ENCODE measurements at regions not wholly inside any gene's neighbourhood (a gene's known extent, or its start where the extent isn't known, plus 50 kb on each side); places are given as distances from the start of the nearest gene placed in this dataset.

DNA sequence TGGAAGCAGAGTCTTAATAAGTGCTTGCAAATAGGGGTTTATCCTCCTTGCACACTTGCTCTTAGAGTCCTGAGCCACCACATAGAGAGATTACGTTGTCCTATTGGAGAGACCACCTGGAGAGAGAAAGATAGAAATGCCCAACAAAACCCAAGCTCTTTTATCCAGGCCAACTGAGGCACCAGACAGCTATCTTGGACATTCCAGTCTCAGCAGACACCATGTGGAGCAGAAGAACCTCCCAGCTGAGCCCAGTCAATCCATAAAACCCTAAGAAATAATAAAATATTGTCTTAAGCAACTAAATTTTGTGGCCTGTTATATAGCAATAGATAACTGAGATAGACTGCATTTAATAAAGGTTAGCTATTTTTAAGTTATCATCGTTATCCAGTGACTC, 105.7 kb upstream of the PFN2 start:
- CTCF ChIA-PET: no interaction called here
- Mint-ChIP-seq H3K4me3 (no peak overlapping the region), H3K9me3 (peaks cover 17% of the 10 kb centered on the region), H3K27me3 (ENCODE audit: low read depth) (peaks cover 5% of the 10 kb centered on the region; the same call in 1 of the 2 replicates), H3K36me3 (peaks cover 5% of the 10 kb centered on the region), H3K27ac (no peak overlapping the region), H3K4me1 (peaks cover 15% of the 10 kb centered on the region)
- POLR2A ChIA-PET: no interaction called here
- ATAC-seq: no peak
- no peak for DNase-seq (ENCODE audit: low spot score)
- TF ChIP-seq, protein P1, sequence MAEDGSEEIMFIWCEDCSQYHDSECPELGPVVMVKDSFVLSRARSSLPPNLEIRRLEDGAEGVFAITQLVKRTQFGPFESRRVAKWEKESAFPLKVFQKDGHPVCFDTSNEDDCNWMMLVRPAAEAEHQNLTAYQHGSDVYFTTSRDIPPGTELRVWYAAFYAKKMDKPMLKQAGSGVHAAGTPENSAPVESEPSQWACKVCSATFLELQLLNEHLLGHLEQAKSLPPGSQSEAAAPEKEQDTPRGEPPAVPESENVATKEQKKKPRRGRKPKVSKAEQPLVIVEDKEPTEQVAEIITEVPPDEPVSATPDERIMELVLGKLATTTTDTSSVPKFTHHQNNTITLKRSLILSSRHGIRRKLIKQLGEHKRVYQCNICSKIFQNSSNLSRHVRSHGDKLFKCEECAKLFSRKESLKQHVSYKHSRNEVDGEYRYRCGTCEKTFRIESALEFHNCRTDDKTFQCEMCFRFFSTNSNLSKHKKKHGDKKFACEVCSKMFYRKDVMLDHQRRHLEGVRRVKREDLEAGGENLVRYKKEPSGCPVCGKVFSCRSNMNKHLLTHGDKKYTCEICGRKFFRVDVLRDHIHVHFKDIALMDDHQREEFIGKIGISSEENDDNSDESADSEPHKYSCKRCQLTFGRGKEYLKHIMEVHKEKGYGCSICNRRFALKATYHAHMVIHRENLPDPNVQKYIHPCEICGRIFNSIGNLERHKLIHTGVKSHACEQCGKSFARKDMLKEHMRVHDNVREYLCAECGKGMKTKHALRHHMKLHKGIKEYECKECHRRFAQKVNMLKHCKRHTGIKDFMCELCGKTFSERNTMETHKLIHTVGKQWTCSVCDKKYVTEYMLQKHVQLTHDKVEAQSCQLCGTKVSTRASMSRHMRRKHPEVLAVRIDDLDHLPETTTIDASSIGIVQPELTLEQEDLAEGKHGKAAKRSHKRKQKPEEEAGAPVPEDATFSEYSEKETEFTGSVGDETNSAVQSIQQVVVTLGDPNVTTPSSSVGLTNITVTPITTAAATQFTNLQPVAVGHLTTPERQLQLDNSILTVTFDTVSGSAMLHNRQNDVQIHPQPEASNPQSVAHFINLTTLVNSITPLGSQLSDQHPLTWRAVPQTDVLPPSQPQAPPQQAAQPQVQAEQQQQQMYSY (CRISPR knock-in tag; IDR thresholded peaks at IDR 0.05): no peak
- TF ChIP-seq FOXP4 (CRISPR knock-in tag; IDR thresholded peaks at IDR 0.05) (no peak), FOXK1 (CRISPR knock-in tag; IDR thresholded peaks at IDR 0.05) (no peak), NFE2L1 (CRISPR knock-in tag; IDR thresholded peaks at IDR 0.05) (no peak), GRHL2 (CRISPR knock-in tag; IDR thresholded peaks at IDR 0.05; ENCODE audit: insufficient replicate concordance, severe bottlenecking) (no peak), AR (CRISPR knock-in tag; IDR thresholded peaks at IDR 0.05) (no peak), HMGA2 (CRISPR knock-in tag; IDR thresholded peaks at IDR 0.05) (no peak), NFYB (CRISPR knock-in tag; conservative IDR thresholded peaks at IDR 0.05; ENCODE audit: low read depth) (no peak), ELF4 (CRISPR knock-in tag; IDR thresholded peaks at IDR 0.05; ENCODE audit: low read depth) (no peak), ZNF317 (CRISPR knock-in tag; IDR thresholded peaks at IDR 0.05; ENCODE audit: borderline replicate concordance, low read depth) (no peak), CREB1 (CRISPR knock-in tag; IDR thresholded peaks at IDR 0.05) (no peak), ZNF416 (CRISPR knock-in tag; IDR thresholded peaks at IDR 0.05) (no peak), ATF1 (CRISPR knock-in tag; IDR thresholded peaks at IDR 0.05) (no peak), FOXP1 (CRISPR knock-in tag; IDR thresholded peaks at IDR 0.05; ENCODE audit: borderline replicate concordance) (no peak), SMAD3 (CRISPR knock-in tag; IDR thresholded peaks at IDR 0.05; ENCODE audit: borderline replicate concordance) (no peak)
- TF ChIP-seq, protein P2, sequence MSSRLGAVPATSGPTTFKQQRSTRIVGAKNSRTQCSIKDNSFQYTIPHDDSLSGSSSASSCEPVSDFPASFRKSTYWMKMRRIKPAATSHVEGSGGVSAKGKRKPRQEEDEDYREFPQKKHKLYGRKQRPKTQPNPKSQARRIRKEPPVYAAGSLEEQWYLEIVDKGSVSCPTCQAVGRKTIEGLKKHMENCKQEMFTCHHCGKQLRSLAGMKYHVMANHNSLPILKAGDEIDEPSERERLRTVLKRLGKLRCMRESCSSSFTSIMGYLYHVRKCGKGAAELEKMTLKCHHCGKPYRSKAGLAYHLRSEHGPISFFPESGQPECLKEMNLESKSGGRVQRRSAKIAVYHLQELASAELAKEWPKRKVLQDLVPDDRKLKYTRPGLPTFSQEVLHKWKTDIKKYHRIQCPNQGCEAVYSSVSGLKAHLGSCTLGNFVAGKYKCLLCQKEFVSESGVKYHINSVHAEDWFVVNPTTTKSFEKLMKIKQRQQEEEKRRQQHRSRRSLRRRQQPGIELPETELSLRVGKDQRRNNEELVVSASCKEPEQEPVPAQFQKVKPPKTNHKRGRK (CRISPR knock-in tag; IDR thresholded peaks at IDR 0.05; ENCODE audit: borderline replicate concordance): no peak
- TF ChIP-seq, protein P3, sequence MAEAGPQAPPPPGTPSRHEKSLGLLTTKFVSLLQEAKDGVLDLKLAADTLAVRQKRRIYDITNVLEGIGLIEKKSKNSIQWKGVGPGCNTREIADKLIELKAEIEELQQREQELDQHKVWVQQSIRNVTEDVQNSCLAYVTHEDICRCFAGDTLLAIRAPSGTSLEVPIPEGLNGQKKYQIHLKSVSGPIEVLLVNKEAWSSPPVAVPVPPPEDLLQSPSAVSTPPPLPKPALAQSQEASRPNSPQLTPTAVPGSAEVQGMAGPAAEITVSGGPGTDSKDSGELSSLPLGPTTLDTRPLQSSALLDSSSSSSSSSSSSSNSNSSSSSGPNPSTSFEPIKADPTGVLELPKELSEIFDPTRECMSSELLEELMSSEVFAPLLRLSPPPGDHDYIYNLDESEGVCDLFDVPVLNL (CRISPR knock-in tag; IDR thresholded peaks at IDR 0.05; ENCODE audit: borderline replicate concordance, low read depth): no peak
- TF ChIP-seq, protein P4, sequence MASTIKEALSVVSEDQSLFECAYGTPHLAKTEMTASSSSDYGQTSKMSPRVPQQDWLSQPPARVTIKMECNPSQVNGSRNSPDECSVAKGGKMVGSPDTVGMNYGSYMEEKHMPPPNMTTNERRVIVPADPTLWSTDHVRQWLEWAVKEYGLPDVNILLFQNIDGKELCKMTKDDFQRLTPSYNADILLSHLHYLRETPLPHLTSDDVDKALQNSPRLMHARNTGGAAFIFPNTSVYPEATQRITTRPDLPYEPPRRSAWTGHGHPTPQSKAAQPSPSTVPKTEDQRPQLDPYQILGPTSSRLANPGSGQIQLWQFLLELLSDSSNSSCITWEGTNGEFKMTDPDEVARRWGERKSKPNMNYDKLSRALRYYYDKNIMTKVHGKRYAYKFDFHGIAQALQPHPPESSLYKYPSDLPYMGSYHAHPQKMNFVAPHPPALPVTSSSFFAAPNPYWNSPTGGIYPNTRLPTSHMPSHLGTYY (CRISPR knock-in tag; IDR thresholded peaks at IDR 0.05): no peak
- TF ChIP-seq, protein P5, sequence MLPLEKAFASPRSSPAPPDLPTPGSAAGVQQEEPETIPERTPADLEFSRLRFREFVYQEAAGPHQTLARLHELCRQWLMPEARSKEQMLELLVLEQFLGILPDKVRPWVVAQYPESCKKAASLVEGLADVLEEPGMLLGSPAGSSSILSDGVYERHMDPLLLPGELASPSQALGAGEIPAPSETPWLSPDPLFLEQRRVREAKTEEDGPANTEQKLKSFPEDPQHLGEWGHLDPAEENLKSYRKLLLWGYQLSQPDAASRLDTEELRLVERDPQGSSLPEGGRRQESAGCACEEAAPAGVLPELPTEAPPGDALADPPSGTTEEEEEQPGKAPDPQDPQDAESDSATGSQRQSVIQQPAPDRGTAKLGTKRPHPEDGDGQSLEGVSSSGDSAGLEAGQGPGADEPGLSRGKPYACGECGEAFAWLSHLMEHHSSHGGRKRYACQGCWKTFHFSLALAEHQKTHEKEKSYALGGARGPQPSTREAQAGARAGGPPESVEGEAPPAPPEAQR (CRISPR knock-in tag; IDR thresholded peaks at IDR 0.05): no peak
